ENCODE measurements at regions not wholly inside any gene's neighbourhood (a gene's known extent, or its start where the extent isn't known, plus 50 kb on each side); places are given as distances from the start of the nearest gene placed in this dataset.

DNA sequence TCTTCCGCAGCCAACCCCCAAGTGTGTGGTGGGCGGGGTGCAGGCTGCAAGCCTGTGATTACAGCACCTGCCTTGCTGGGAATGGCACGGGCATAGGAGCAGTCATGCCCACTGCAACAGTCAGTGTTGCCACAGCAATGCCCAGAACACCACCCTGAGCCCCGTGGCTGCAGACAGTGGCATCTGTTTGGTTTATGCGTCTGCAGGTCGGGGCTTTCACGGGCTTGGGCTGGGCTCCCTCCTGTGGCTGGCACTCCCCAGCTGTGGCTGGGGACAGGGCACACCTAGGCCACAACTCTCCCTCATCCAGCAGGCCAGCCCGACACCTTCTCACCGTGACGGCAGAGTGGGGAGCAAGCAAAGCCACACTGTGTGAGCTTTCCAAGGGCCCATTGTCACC lies 115.3 kb upstream of the C1QTNF9B start:
- no peaks in the 10 kb centered on the region for H3K36me3 Mint-ChIP-seq (ENCODE audit: low read depth)
- H3K9me3 Mint-ChIP-seq: no peaks in the 10 kb centered on the region
- no peak overlapping the region for H3K4me3 Mint-ChIP-seq
- no peak overlapping the region for H3K27ac Mint-ChIP-seq
- H3K27me3 Mint-ChIP-seq: no peaks in the 10 kb centered on the region
- no peaks in the 10 kb centered on the region for H3K4me1 Mint-ChIP-seq (ENCODE audit: low read depth)

DNA sequence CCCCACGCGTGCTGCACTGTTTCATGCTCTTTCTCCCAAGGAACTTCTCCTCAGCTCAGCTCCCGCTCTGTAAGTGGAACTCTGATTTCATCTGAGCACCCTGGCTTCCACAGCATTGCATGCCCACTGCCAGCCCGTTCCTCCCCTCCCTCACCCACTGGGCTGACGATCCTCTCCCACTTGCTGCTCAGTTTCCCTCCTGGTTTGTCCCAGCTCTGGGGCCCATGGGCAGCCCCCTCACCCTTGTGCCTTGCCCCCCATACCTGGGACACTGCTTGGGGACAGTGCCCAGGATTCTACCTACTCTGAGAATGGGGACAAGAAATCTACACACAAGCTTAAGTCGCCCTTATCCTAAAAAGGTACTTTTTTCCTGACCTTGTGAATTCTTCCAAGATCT lies 115.9 kb upstream of the C1QTNF9B start:
- Mint-ChIP-seq H3K4me1 (ENCODE audit: low read depth) (no peaks in the 10 kb centered on the region), H3K4me3 (no peak overlapping the region), H3K36me3 (ENCODE audit: low read depth) (no peaks in the 10 kb centered on the region), H3K27ac (no peak overlapping the region), H3K9me3 (no peaks in the 10 kb centered on the region), H3K27me3 (no peaks in the 10 kb centered on the region)

DNA sequence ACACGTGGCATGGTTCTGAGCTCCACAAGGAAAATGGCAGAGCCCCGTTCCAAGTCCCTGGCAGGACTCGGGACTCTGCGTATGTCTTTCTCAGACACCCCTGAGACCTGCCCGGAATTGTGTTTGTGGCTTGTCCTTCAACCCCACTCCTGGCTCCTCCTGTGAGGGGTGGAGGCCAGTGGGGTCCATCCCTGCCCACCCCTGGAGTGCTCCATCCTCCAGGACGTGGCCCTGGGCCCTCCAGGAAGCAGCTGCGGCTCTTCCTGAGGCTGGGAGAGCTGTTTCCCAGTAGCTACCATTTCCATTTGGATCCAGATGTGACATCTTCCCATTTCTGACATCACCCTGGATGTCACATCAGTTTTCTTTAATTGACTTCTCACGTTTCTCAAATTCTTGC lies 118.7 kb upstream of the C1QTNF9B start:
- H3K9me3 Mint-ChIP-seq: no peaks in the 10 kb centered on the region
- no peaks in the 10 kb centered on the region for H3K27me3 Mint-ChIP-seq
- no peak overlapping the region for H3K27ac Mint-ChIP-seq
- H3K4me1 Mint-ChIP-seq (ENCODE audit: low read depth): no peaks in the 10 kb centered on the region
- no peaks in the 10 kb centered on the region for H3K36me3 Mint-ChIP-seq (ENCODE audit: low read depth)
- no peak overlapping the region for H3K4me3 Mint-ChIP-seq

DNA sequence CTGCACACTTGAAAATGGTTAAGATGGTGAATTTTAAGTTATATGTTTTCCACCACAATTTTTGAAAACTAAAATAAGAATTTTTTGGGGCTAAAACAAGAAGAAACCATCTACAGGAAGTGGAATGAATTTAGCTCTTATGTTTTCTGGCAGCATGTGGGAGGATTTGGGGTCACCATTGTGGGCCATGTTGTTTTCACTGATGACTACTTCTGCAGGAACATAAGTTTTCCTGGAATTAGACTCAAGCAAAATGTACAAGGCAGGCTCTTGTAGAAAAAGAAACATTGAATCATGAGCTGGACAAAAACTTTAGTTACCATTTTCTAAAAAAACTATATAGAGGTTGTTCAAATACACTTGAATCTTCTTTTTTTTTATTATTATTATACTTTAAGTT lies 125.3 kb upstream of the C1QTNF9B start:
- Mint-ChIP-seq H3K27me3 (no peaks in the 10 kb centered on the region), H3K9me3 (no peaks in the 10 kb centered on the region), H3K27ac (no peak overlapping the region), H3K4me1 (ENCODE audit: low read depth) (peaks cover 4% of the 10 kb centered on the region), H3K36me3 (ENCODE audit: low read depth) (no peaks in the 10 kb centered on the region), H3K4me3 (no peak overlapping the region)

DNA sequence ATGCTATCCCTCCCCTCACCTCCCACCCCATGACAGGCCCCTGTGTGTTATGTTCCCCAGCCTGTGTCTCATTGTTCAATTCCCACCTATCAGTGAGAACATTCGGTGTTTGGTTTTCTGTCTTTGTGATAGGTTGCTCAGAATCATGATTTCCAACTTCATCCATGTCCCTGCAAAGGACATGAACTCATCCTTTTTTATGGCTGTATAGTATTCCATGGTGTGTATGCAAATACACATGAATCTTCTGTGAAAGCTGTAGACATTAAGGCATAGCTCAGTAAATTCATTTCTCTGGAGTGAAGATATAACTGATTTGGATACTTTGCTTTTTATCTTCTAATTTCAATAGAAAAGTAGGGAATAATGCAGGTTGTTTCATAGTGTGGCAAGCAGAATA lies 125.8 kb upstream of the C1QTNF9B start:
- H3K27ac Mint-ChIP-seq: no peak overlapping the region
- no peak overlapping the region for H3K4me3 Mint-ChIP-seq
- H3K27me3 Mint-ChIP-seq: no peaks in the 10 kb centered on the region
- no peaks in the 10 kb centered on the region for H3K9me3 Mint-ChIP-seq
- H3K4me1 Mint-ChIP-seq (ENCODE audit: low read depth): peaks cover 4% of the 10 kb centered on the region
- H3K36me3 Mint-ChIP-seq (ENCODE audit: low read depth): no peaks in the 10 kb centered on the region

DNA sequence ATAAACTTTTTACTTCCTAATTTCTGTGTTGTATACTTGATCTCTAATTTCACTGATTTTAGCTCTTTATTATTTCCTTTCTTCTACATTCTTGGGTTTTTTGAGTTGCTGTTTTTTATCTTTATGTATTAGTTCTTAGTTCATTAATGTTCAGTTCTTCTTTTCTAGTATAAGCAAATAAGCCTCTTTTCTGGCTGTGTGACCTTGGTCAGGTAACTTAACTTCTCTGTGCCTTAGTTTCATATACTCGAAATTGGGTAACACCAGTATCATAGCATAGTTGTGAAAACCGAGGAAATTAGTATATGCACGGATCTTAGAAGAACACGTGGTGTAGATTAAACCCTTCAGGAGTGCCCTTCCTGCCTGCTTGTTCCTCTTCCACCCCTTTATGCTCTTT lies 130.2 kb upstream of the C1QTNF9B start:
- peaks cover 7% of the 10 kb centered on the region for H3K9me3 Mint-ChIP-seq
- H3K4me3 Mint-ChIP-seq: no peak overlapping the region
- no peaks in the 10 kb centered on the region for H3K36me3 Mint-ChIP-seq (ENCODE audit: low read depth)
- H3K27ac Mint-ChIP-seq: no peak overlapping the region
- H3K27me3 Mint-ChIP-seq: peaks cover 17% of the 10 kb centered on the region
- peaks cover 2% of the 10 kb centered on the region for H3K4me1 Mint-ChIP-seq (ENCODE audit: low read depth)

DNA sequence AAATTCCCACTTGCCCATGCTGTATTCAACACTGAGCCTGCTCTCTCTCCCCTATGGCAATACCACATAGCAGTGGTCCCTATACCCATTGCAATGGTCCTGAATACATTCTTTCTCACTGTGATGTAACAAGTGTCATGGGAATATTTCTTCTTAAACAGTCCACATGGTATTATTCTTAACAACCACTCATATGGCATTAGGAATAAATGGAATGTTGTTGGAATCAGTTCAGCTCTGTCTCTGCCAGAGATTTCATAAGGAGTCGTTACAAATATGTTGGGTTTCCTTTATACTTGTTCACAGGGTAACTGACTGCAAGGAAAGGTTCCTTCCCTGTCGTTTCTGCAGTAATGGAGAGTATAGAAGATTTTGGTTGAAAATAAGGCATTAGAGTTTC lies 128.3 kb upstream of the SPATA13 start:
- Mint-ChIP-seq H3K27me3 (peaks cover 17% of the 10 kb centered on the region), H3K9me3 (peaks cover 7% of the 10 kb centered on the region), H3K4me3 (no peak overlapping the region), H3K4me1 (ENCODE audit: low read depth) (no peaks in the 10 kb centered on the region), H3K27ac (no peak overlapping the region), H3K36me3 (ENCODE audit: low read depth) (no peaks in the 10 kb centered on the region)

DNA sequence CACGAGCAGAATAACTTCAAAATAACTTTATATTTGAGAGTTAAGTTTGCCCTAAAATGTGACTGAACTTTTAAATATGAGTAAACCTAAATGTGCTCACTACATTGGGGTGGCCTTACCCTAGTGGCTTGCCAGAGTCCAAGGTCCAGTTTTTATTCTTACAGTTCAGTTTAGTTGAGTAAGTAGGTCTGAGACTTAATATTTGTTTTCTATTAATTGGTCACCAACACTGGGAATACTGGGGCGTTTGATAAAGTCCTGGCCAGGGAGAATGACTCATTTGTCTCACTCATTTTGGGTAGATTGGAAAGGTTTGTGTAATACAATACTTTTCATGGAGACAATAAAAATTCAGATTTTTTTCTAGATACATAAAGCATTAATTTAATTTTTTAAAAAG lies 127.8 kb upstream of the SPATA13 start:
- Mint-ChIP-seq H3K4me1 (ENCODE audit: low read depth) (no peaks in the 10 kb centered on the region), H3K27ac (no peak overlapping the region), H3K9me3 (peaks cover 7% of the 10 kb centered on the region), H3K27me3 (peaks cover 17% of the 10 kb centered on the region), H3K4me3 (no peak overlapping the region), H3K36me3 (ENCODE audit: low read depth) (no peaks in the 10 kb centered on the region)

DNA sequence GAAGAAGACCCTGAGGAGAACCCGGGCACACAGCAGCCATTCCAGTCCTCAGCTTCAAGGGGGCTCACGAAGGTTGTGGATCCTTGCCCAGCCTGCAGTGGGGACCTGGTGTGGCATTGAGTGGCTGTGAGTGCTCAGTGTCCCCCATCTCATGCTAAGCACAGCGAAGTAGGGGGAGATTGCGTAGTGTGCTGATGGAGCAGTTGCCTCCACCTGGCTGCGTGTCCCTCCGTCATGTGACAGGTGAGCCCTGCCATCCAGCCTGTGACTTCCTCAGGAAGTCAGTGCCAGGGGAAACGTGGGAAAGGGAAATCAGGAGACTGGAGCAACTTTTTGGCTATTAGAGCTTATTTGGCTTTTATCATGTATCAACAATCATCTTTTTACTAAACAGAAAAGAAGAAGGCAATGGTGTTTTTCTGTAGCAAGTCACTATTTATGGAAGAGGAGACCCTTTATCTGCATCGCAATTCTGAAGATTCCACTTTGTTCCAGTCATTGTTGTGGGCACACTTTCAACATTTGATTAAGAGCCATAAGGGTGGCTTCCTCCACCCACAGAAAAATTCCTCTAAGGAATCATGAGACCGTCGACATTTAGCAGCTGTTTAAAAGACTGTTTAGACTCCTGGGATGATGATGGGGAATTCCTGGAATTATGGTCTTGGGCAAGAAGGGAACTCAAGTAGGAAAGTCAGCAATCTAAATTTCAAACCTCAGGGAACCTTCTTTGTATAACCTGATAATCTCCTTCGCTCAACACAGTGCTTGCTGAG lies 126.8 kb upstream of the SPATA13 start:
- H3K27me3 Mint-ChIP-seq: peaks cover 17% of the 10 kb centered on the region
- no peaks in the 10 kb centered on the region for H3K4me1 Mint-ChIP-seq (ENCODE audit: low read depth)
- H3K4me3 Mint-ChIP-seq: no peak overlapping the region
- peaks cover 7% of the 10 kb centered on the region for H3K9me3 Mint-ChIP-seq
- no peaks in the 10 kb centered on the region for H3K36me3 Mint-ChIP-seq (ENCODE audit: low read depth)
- no peak overlapping the region for H3K27ac Mint-ChIP-seq

DNA sequence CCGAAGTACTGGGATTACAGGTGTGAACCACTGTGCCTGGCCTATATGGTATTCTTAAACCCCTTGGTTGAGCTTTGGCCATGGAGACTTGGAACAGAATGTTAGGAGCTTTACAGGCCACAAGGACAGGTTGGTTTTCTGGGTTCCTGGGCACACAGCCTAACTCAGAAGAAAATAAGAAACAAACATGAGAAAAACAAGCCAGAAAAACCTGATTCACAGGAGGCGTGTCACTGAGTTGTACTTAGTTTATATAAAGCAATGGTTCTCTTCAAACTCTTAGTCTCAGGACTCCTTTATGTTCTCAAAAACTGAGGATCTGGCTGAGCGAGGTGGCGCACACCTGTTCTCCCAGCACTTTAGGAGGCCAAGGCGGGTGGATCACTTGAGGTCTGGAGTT lies 125.1 kb upstream of the SPATA13 start:
- no peaks in the 10 kb centered on the region for H3K4me1 Mint-ChIP-seq (ENCODE audit: low read depth)

DNA sequence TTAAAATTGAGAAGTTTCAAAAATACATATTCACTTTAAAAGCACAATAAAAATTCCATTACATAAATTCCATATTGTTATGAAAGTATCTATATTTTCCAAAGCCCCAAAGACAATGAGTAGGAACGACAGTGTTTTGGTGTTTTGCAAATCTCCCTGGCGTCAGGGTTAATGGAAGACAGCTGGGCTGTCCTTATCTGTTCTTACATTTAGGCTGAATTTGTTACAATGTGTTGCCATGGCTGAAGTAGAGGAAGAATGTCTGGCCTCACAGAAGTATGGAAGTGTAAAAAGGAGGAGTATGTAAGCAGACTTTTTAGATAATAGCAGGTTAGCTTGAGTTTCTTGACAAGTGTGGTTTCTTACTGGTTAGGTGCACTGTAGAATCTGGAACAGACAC lies 124.4 kb upstream of the SPATA13 start:
- Mint-ChIP-seq H3K27me3 (peaks cover 6% of the 10 kb centered on the region), H3K36me3 (ENCODE audit: low read depth) (no peaks in the 10 kb centered on the region), H3K27ac (no peak overlapping the region), H3K4me1 (ENCODE audit: low read depth) (no peaks in the 10 kb centered on the region), H3K9me3 (no peaks in the 10 kb centered on the region), H3K4me3 (no peak overlapping the region)

More for the DNA sequence above, 125.1 kb upstream of the SPATA13 start:
- Mint-ChIP-seq H3K36me3 (ENCODE audit: low read depth) (no peaks in the 10 kb centered on the region), H3K27ac (no peak overlapping the region), H3K4me3 (no peak overlapping the region), H3K27me3 (peaks cover 13% of the 10 kb centered on the region), H3K9me3 (peaks cover 1% of the 10 kb centered on the region)

DNA sequence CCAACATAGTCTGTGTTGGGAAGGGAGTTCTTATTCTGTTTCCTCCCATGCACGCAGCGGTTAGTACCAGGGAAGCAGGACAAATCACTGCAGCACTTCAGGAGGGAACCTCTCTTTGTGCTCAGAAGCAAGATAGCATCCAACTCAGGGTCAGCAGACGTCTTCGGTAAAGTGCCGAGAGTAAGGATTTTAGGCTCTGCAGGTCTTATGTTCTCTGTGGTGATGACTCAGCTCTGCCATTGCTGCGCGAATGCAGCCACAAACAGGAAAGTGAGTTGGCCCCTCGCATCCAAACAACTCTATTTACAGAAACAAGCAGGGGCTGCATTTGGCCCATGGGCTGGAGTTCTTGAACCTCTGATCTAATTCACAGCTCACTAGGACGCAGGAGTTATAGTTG lies 122.1 kb upstream of the SPATA13 start:
- no peaks in the 10 kb centered on the region for H3K9me3 Mint-ChIP-seq
- H3K4me1 Mint-ChIP-seq (ENCODE audit: low read depth): peaks cover 1% of the 10 kb centered on the region
- no peak overlapping the region for H3K27ac Mint-ChIP-seq
- H3K36me3 Mint-ChIP-seq (ENCODE audit: low read depth): no peaks in the 10 kb centered on the region
- H3K4me3 Mint-ChIP-seq: no peak overlapping the region
- peaks cover 4% of the 10 kb centered on the region for H3K27me3 Mint-ChIP-seq

DNA sequence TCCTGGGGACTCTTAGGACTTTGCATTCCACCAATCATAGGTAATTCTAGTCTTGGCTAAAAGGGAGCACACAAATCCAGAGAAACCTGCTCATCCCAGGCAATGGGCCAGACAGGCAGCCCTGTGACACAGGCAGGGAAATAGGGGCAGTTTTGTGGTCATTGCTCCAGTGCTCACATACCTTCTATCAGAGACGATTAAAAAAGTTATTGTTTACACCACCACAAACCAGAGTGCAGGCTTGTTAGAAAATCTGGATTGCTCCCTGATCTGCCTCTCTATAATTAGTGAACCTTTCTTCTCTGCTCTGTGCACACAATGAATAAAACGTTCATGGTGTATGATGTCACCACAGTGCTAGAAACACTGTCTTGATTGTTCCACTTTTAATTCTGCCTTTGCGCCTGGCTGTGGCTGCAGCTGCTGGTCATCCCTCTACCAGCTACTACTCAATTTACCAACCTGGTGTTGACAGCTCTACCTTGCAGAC lies 121.6 kb upstream of the SPATA13 start:
- Mint-ChIP-seq H3K27me3 (peaks cover 4% of the 10 kb centered on the region), H3K36me3 (ENCODE audit: low read depth) (no peaks in the 10 kb centered on the region), H3K4me3 (no peak overlapping the region), H3K27ac (no peak overlapping the region), H3K4me1 (ENCODE audit: low read depth) (peaks cover 6% of the 10 kb centered on the region), H3K9me3 (no peaks in the 10 kb centered on the region)

DNA sequence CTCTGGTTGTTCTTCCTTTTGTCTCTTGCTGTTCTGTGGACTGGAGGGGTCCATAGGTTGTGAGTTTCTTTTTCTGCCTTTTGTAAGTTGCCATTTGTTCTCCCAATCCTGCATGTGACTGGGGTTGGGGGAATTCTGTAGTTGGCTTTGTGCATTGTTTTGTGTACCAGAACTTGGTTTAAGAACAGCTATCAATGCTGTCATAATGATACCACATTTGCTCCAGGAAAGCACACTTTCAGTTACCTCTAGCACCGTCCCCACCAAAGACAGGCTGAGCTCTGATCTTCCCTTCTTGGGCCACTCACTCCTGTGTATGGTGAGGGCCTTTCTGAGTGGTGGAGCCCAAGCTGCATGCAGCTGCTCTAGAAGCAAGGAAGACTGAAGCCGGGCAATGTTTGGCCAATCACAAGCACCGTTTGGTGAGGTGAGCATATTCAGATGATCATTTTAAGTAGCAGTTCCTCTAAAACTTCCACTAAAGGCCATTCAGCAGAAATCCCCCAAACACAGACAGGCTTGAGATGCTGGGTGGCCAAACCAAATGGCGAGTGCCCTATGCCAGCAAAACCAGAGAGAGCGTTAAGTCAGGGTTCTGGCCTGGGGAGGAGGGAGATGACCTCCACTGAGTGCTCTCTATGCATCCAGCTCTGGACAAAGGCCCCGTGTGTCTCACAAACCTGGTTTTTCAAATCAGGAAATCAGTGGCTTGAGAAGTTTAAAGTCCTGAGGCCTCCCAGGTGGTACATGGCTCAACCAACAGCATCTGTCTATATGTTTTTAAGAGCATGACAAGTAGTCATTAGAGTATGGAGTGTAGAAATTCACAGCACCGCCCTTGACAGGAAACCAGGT lies 120.7 kb upstream of the SPATA13 start:
- no peak overlapping the region for H3K4me3 Mint-ChIP-seq
- no peaks in the 10 kb centered on the region for H3K36me3 Mint-ChIP-seq (ENCODE audit: low read depth)
- no peaks in the 10 kb centered on the region for H3K9me3 Mint-ChIP-seq
- no peak overlapping the region for H3K27ac Mint-ChIP-seq
- peaks cover 4% of the 10 kb centered on the region for H3K27me3 Mint-ChIP-seq
- H3K4me1 Mint-ChIP-seq (ENCODE audit: low read depth): peaks cover 6% of the 10 kb centered on the region

DNA sequence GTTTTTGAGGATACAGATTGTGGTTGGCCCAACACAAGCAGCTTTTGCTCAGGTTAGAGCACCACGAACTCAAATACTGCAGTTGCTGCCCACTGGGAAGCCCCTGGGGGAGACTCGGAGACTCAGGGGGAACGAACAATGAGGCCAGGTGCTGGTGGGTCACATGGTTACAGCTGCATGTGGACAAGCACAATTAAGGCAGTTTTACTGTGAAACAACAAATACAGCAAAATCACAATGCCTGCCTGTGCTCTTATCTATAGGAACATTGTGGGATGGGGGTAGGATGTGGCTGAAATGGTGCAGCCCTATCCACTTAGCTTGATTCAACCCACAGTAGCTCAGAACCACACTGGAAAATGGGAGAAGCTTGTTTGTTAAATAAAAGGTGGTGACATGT lies 119.7 kb upstream of the SPATA13 start:
- H3K27me3 Mint-ChIP-seq: peaks cover 4% of the 10 kb centered on the region
- peaks cover 6% of the 10 kb centered on the region for H3K4me1 Mint-ChIP-seq (ENCODE audit: low read depth)
- no peak overlapping the region for H3K4me3 Mint-ChIP-seq
- no peak overlapping the region for H3K27ac Mint-ChIP-seq
- H3K36me3 Mint-ChIP-seq (ENCODE audit: low read depth): no peaks in the 10 kb centered on the region
- no peaks in the 10 kb centered on the region for H3K9me3 Mint-ChIP-seq

All from stimulated activated naive CD8-positive, alpha-beta T cell treated with anti-CD3 and anti-CD28 coated beads, Interleukin-15, Interleukin-2, amounts not matched to agents 100 ng/mL and 50 ng/mL, for 24 hours (primary cell).